ENCODE measurements at regions not wholly inside any gene's neighbourhood (a gene's known extent, or its start where the extent isn't known, plus 50 kb on each side); places are given as distances from the start of the nearest gene placed in this dataset.
"Not testable (repeated sequence)": the region's sequence is repeated elsewhere in the genome, so short reads cannot be mapped to it uniquely, and the experiment has no call there.

- H3K4me1 ChIP-seq (ENCODE audit: control insufficient read depth, insufficient read depth, low read length); H3K4me3 ChIP-seq (ENCODE audit: low read depth, low read length); H3K9me3 ChIP-seq (ENCODE audit: control insufficient read depth, insufficient read depth, low read depth, low read length); POLR2A ChIA-PET; H3K36me3 ChIP-seq (ENCODE audit: control insufficient read depth in 2 of 2, insufficient read depth in 1 of 2, low read length in 2 of 2); CTCF ChIA-PET; H3K27ac ChIP-seq (ENCODE audit: extremely low read depth, low read depth, low read length): not testable (repeated sequence)
These were observed 842.8 kb upstream of the COBL start for GRCh38 chr7:52159421-52159820.

DNA sequence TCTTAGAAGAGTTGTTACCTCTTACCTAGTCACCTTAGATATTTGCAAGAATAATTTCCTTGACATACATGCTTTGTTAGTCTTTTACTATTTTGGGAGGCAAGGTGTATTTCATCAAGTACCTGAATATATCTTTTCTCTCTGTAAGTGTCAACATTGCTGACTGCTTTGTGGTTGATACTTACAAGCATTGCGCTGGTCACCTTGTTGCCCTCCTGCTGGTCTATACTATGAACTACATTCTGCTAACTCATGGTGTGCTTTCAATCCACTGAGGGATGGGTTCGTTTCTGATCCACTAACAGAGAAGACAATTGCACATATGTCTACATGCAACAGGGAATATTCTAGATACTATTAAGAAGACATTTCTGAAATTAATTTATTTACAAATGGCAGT, 837.8 kb upstream of the COBL start:
- ChIA-PET CTCF (no interaction called here), POLR2A (no interaction called here)
- Histone ChIP-seq H3K4me3 (ENCODE audit: low read depth, low read length) (no peak overlapping the region), H3K27ac (ENCODE audit: extremely low read depth, low read depth, low read length) (no peak overlapping the region), H3K4me1 (ENCODE audit: control insufficient read depth, insufficient read depth, low read length) (no peaks in the 10 kb centered on the region), H3K9me3 (ENCODE audit: control insufficient read depth, insufficient read depth, low read depth, low read length) (no peaks in the 10 kb centered on the region), H3K36me3 (ENCODE audit: control insufficient read depth in 2 of 2, insufficient read depth in 1 of 2, low read length in 2 of 2) (no peaks in the 10 kb centered on the region)
- TF ChIP-seq ZNF37A (tag by site-specific recombination; IDR thresholded peaks at IDR 0.05) (no peak), ZBTB44 (tag by site-specific recombination; IDR thresholded peaks at IDR 0.05) (no peak), ZNF423 (tag by site-specific recombination; IDR thresholded peaks at IDR 0.05) (no peak), ZNF140 (tag by site-specific recombination; IDR thresholded peaks at IDR 0.05) (no peak), GLIS1 (tag by site-specific recombination; IDR thresholded peaks at IDR 0.05) (no peak), ZNF202 (tag by site-specific recombination; IDR thresholded peaks at IDR 0.05; ENCODE audit: borderline replicate concordance) (no peak), ZNF169 (tag by site-specific recombination; IDR thresholded peaks at IDR 0.05) (no peak), ZNF112 (tag by site-specific recombination; IDR thresholded peaks at IDR 0.05) (no peak), AEBP2 (tag by site-specific recombination; IDR thresholded peaks at IDR 0.05; ENCODE audit: borderline replicate concordance) (no peak)
- TF ChIP-seq, protein P1, sequence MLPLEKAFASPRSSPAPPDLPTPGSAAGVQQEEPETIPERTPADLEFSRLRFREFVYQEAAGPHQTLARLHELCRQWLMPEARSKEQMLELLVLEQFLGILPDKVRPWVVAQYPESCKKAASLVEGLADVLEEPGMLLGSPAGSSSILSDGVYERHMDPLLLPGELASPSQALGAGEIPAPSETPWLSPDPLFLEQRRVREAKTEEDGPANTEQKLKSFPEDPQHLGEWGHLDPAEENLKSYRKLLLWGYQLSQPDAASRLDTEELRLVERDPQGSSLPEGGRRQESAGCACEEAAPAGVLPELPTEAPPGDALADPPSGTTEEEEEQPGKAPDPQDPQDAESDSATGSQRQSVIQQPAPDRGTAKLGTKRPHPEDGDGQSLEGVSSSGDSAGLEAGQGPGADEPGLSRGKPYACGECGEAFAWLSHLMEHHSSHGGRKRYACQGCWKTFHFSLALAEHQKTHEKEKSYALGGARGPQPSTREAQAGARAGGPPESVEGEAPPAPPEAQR (tag by site-specific recombination; IDR thresholded peaks at IDR 0.05): no peak

GRCh38 chr7:52151559-52151958, 835.0 kb upstream of the COBL start:
- H3K27ac ChIP-seq (ENCODE audit: extremely low read depth, low read depth, low read length): no peak overlapping the region
- POLR2A ChIA-PET: no interaction called here
- no peaks in the 10 kb centered on the region for H3K36me3 ChIP-seq (ENCODE audit: control insufficient read depth in 2 of 2, insufficient read depth in 1 of 2, low read length in 2 of 2)
- no peak overlapping the region for H3K4me3 ChIP-seq (ENCODE audit: low read depth, low read length)
- H3K9me3 ChIP-seq (ENCODE audit: control insufficient read depth, insufficient read depth, low read depth, low read length): no peaks in the 10 kb centered on the region
- H3K4me1 ChIP-seq (ENCODE audit: control insufficient read depth, insufficient read depth, low read length): no peaks in the 10 kb centered on the region
- CTCF ChIA-PET: no interaction called here
- TF ChIP-seq MYNN (tag by site-specific recombination; IDR thresholded peaks at IDR 0.05; ENCODE audit: borderline replicate concordance) (no peak), ZNF248 (tag by site-specific recombination; IDR thresholded peaks at IDR 0.05) (no peak), ZNF140 (tag by site-specific recombination; IDR thresholded peaks at IDR 0.05) (no peak), PRDM10 (tag by site-specific recombination; IDR thresholded peaks at IDR 0.05) (no peak), REST (tag by site-specific recombination; IDR thresholded peaks at IDR 0.05) (no peak), BCL6B (tag by site-specific recombination; IDR thresholded peaks at IDR 0.05) (no peak), ZNF561 (tag by site-specific recombination; IDR thresholded peaks at IDR 0.05; ENCODE audit: borderline replicate concordance) (no peak), ZNF324 (tag by site-specific recombination; IDR thresholded peaks at IDR 0.05) (no peak), ZNF37A (tag by site-specific recombination; IDR thresholded peaks at IDR 0.05) (no peak)

Measured in HEK293 (cell line).